ENCODE measurements at regions not wholly inside any gene's neighbourhood (a gene's known extent, or its start where the extent isn't known, plus 50 kb on each side); places are given as distances from the start of the nearest gene placed in this dataset.

DNA sequence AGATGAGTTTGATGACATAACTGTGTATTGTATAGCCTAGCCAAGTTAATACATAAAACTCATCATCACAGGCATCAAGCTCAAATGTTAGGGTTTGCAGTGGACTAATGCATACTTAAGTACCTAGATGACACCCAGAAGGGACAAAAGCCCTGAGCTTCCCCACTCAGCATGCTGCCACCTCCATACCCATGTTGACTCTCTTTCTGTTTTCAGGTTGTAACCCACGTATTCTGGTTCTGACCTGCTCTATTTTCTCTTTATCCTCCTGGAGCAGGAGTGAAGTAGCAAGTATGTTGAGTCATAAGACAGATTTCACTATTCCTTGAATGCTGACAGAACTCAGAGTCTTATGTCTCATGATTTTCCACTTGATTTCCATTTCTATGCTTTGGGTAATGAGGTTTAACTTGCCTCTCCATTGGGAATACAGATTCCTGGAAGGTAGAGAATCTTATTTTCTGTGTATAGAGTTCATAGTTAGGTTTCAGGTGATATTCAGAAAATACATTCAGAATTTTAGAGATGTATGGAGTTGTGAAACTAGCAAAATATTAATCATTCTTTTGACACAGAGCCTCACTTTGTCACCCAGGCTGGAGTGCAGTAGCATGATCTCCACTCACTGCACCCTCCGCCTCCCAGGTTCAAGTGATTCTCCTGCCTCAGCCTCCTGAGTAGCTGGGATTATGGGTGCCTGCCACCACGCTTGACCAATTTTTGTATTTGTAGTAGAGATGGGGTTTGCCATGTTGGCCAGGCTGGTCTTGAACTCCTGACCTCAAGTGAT lies 122.5 kb upstream of the KCNJ15 start:
- DNase-seq: no peak
- WGBS, 2 donors: 90% methylated on average over 3 of the region's 3 CpGs
- peaks cover 0 to 2% (median 0%) of the 10 kb centered on the region in 4 donors for H3K4me1 ChIP-seq
- TF ChIP-seq, protein P1, sequence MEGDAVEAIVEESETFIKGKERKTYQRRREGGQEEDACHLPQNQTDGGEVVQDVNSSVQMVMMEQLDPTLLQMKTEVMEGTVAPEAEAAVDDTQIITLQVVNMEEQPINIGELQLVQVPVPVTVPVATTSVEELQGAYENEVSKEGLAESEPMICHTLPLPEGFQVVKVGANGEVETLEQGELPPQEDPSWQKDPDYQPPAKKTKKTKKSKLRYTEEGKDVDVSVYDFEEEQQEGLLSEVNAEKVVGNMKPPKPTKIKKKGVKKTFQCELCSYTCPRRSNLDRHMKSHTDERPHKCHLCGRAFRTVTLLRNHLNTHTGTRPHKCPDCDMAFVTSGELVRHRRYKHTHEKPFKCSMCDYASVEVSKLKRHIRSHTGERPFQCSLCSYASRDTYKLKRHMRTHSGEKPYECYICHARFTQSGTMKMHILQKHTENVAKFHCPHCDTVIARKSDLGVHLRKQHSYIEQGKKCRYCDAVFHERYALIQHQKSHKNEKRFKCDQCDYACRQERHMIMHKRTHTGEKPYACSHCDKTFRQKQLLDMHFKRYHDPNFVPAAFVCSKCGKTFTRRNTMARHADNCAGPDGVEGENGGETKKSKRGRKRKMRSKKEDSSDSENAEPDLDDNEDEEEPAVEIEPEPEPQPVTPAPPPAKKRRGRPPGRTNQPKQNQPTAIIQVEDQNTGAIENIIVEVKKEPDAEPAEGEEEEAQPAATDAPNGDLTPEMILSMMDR (IDR thresholded peaks at IDR 0.05): no peak
- TF ChIP-seq POLR2AphosphoS5 (IDR thresholded peaks at IDR 0.05) (no peak), POLR2A (IDR thresholded peaks at IDR 0.05) (no peak), EP300 (IDR thresholded peaks at IDR 0.05) (no peak)
- no peak overlapping the region for H3K4me3 ChIP-seq
- no peak for ATAC-seq (ENCODE audit: low FRiP score in 2 of 2)
- H3K36me3 ChIP-seq: no peaks in the 10 kb centered on the region
- H3K27me3 ChIP-seq: no peaks in the 10 kb centered on the region
- no peak overlapping the region for H3K27ac ChIP-seq
- H3K9me3 ChIP-seq: no peaks in the 10 kb centered on the region

DNA sequence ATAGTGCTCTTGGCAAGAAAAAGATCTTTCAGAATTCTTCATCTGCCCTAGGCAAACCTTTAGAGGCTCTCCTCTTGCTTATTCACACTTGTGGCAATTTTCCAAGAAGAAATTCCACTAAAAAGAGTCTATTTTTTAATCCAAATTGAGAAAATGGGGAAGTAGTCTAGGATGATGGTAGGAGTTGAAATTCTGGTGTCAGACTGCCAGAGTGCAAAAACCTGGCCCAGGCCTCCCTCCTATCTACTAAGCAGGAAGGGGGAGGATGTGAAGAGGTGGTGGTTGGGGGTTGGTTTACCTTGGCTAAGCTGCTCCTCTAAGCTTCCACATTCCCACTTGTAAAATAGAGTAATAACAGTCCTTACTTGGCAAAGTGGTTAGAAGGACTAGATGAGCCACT lies 120.6 kb upstream of the KCNJ15 start:
- Histone ChIP-seq H3K4me3 (no peak overlapping the region), H3K4me1 (peaks cover 0 to 16% (median 12%) of the 10 kb centered on the region in 4 donors), H3K27ac (no peak overlapping the region), H3K36me3 (no peaks in the 10 kb centered on the region), H3K27me3 (no peaks in the 10 kb centered on the region), H3K9me3 (no peaks in the 10 kb centered on the region)
- DNase-seq (peak in 1 of 2 donors; percentile 69), ATAC-seq (ENCODE audit: low FRiP score in 2 of 2) (no peak)
- no peak for TF ChIP-seq POLR2A (IDR thresholded peaks at IDR 0.05)
- TF ChIP-seq POLR2AphosphoS5 (IDR thresholded peaks at IDR 0.05): no peak
- TF ChIP-seq, protein P1 (IDR thresholded peaks at IDR 0.05): no peak
- no peak for TF ChIP-seq EP300 (IDR thresholded peaks at IDR 0.05)

DNA sequence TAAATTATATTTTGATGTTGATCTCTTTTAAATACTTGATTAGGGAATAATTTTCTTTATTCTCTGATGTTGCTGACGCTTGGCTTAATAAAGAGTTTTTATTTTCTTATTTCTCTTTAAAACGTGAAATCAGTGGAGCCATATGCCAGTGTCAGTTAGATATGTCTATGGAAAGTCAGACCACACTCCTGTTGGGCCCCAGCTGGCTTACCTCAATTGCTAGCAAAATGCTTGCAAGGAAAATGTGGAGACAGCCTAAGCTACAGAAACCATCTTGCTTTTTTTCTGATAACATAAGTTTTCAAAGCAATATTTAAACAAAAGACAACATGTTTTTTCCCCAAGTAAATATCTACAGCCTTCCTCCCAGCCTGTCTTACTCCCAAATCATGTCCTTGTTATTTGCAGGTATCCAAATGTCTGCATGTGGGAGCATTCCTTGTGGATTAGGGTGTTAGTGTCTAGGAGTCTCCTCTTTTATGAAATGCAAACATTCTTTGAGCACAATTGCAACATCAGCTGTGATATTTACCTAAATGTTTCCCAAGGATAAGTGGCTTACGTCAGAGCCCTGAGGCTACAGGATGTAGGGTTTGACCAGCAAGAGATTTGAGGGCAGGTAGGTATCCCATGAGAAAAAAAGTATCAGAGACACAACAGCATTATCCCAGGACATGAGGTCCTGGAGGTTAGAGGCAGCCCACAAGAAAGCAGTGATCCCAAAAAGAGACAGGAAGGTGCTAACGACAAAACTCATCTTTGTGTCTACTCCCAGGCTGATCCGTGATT lies 117.2 kb upstream of the KCNJ15 start:
- ATAC-seq (ENCODE audit: low FRiP score in 2 of 2) (no peak), DNase-seq (peak in 1 of 2 donors; percentile 69)
- Histone ChIP-seq H3K4me1 (peaks cover 0 to 16% (median 12%) of the 10 kb centered on the region in 4 donors), H3K27me3 (no peaks in the 10 kb centered on the region), H3K27ac (peak overlapping the region in 1 of 4 donors; percentile 19), H3K9me3 (no peaks in the 10 kb centered on the region), H3K4me3 (no peak overlapping the region), H3K36me3 (no peaks in the 10 kb centered on the region)
- TF ChIP-seq, protein P1 (IDR thresholded peaks at IDR 0.05): no peak
- TF ChIP-seq EP300 (IDR thresholded peaks at IDR 0.05): peak in 1 of 4 donors; percentile 85
- 68 to 69% methylated on average over 5 of the region's 5 CpGs for whole genome bisulfite sequencing, 2 donors

DNA sequence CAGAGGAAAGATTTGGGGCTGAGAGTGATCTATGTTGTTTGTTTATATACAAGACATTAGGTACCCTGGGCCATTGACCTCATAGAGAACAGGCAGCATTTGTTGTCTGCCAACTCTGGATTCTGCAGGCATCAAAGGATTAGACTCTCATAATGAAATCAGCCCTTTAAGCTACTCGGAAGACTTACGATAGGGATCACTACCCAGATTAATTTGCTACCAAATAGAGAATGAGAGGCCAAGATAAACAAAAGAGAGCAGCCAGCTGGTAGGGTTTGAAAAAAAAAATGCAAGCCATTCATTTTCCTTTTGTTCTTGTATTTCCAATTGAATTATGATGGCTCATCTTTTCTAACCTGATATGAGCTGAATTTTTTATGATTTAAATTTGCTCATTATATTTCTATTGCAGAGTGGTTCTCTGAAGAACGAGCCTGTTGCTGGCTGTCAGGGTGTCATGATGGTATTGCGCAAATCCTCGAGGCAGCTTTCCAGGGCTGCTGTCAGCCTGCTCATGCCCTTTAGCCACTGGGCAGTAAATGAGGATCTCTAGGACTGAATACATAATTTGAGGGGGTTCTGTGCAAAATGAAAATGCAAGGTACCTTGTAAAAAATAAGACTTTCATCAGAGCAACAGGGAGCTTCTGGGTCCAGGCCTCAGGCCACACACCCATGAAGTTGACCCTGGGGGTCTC lies 116.4 kb upstream of the KCNJ15 start:
- peak in 1 of 2 donors; percentile 58 for ATAC-seq (ENCODE audit: low FRiP score in 2 of 2)
- WGBS, 2 donors: 40 to 44% methylated on average over 5 of the region's 5 CpGs

More for the DNA sequence above, 116.4 kb upstream of the KCNJ15 start:
- Histone ChIP-seq H3K27ac (peak overlapping the region in 1 of 4 donors; percentile 19), H3K9me3 (no peaks in the 10 kb centered on the region), H3K36me3 (no peaks in the 10 kb centered on the region), H3K4me1 (peaks cover 0 to 16% (median 12%) of the 10 kb centered on the region in 4 donors), H3K4me3 (no peak overlapping the region), H3K27me3 (no peaks in the 10 kb centered on the region)
- DNase-seq: peak in 1 of 2 donors; percentile 86
- no peak for TF ChIP-seq EP300 (IDR thresholded peaks at IDR 0.05)
- TF ChIP-seq, protein P1 (IDR thresholded peaks at IDR 0.05): no peak
- no peak for TF ChIP-seq POLR2AphosphoS5 (IDR thresholded peaks at IDR 0.05)
- TF ChIP-seq POLR2A (IDR thresholded peaks at IDR 0.05): no peak
